Tibial artery (tissue), 4 donors: ENCODE measurements at regions not wholly inside any gene's neighbourhood (a gene's known extent, or its start where the extent isn't known, plus 50 kb on each side); places are given as distances from the start of the nearest gene placed in this dataset.
A peak's percentile ranks its signal among the peaks of the same experiment; 100 is the strongest.

ENCODE experiments used
- DNase-seq, 2 donors: peaks; one replicate each; pipeline ENCODE4 v3.0.0-alpha.2; 2019
- H3K27ac ChIP-seq, 2 donors: fragments of 200-600 bp; sonication (generic) in 1 of 2; 1 replicate in 1 of 2; 2 replicates in 1 of 2; pipeline ENCODE4 v1.5.1; 2018 to 2019; ENCODE audit warnings: mild to moderate bottlenecking in 1 of 2
- H3K27me3 ChIP-seq, 2 donors: fragments of 200-600 bp; sonication (generic) in 1 of 2; one replicate each; pipeline versions ENCODE4 v1.5.1 to v1.6.0; 2016 to 2019
- H3K36me3 ChIP-seq, 3 donors: fragments of 200-600 bp; sonication (generic) in 2 of 3; one replicate each; pipeline ENCODE4 v1.5.1; 2016 to 2019; ENCODE audit warnings: mild to moderate bottlenecking in 2 of 3
- H3K4me1 ChIP-seq, 4 donors: fragments of 200-600 bp; sonication (generic) in 2 of 4; 1 replicate in 3 of 4; 2 replicates in 1 of 4; pipeline ENCODE4 v1.5.1; 2016 to 2019
- H3K4me3 ChIP-seq, 2 donors: fragments of 200-600 bp; sonication (generic) in 1 of 2; 1 replicate in 1 of 2; 2 replicates in 1 of 2; pipeline ENCODE4 v1.5.1; 2018 to 2019; ENCODE audit warnings: mild to moderate bottlenecking in 2 of 2
- H3K9me3 ChIP-seq, 3 donors: fragments of 200-600 bp; sonication (generic) in 1 of 3; one replicate each; pipeline ENCODE4 v1.5.1; 2016 to 2019
- CTCF ChIP-seq, 2 experiments: fragments of 200-600 bp in 1 of 2; fragments of 450-650 bp in 1 of 2; IDR thresholded peaks; one replicate each; pipeline ENCODE4 v1.5.1; 2017 to 2019; ENCODE audit warnings: antibody characterized with exemption in 2 of 2, mild to moderate bottlenecking in 1 of 2, moderate library complexity in 1 of 2
- intact Hi-C: fragments of 100-400 bp; cut with DNase I; formaldehyde crosslinking; loops from one replicate; pipeline ENCODE4 v1.15.0; 2023; ENCODE audit warnings: low total_unique reads

- H3K9me3 ChIP-seq: no peaks in the 10 kb centered on the region
- H3K4me1 ChIP-seq: peaks cover 0 to 4% (median 0%) of the 10 kb centered on the region in 4 donors
- H3K36me3 ChIP-seq: peaks cover 0 to 9% (median 0%) of the 10 kb centered on the region in 3 donors
- no peak overlapping the region for H3K27ac ChIP-seq
- no peak for TF ChIP-seq CTCF (IDR thresholded peaks at IDR 0.05)
- H3K27me3 ChIP-seq: no peaks in the 10 kb centered on the region
- intact Hi-C loops: no loop called here
- DNase-seq: peak; percentile 86 to 87
- H3K4me3 ChIP-seq: no peak overlapping the region
Measured at GRCh38 chr20:19909725-19910124, 107.4 kb upstream of the NAA20 start.

GRCh38 chr20:19911810-19912382 lies 105.3 kb upstream of the NAA20 start:
- intact Hi-C loops: no loop called here
- TF ChIP-seq CTCF (IDR thresholded peaks at IDR 0.05): no peak

GRCh38 chr20:19913349-19913748 lies 103.8 kb upstream of the NAA20 start:
- no peaks in the 10 kb centered on the region for H3K27me3 ChIP-seq
- H3K36me3 ChIP-seq: no peaks in the 10 kb centered on the region
- peaks cover 0 to 4% (median 0%) of the 10 kb centered on the region in 4 donors for H3K4me1 ChIP-seq
- intact Hi-C loops: no loop called here
- no peak overlapping the region for H3K27ac ChIP-seq
- no peak for DNase-seq
- H3K4me3 ChIP-seq: no peak overlapping the region
- H3K9me3 ChIP-seq: no peaks in the 10 kb centered on the region
- no peak for TF ChIP-seq CTCF (IDR thresholded peaks at IDR 0.05)

More at GRCh38 chr20:19911810-19912382, 105.3 kb upstream of the NAA20 start:
- no peak for DNase-seq
- Histone ChIP-seq H3K27ac (no peak overlapping the region), H3K4me1 (peaks cover 0 to 4% (median 0%) of the 10 kb centered on the region in 4 donors), H3K4me3 (no peak overlapping the region), H3K9me3 (no peaks in the 10 kb centered on the region), H3K36me3 (peaks cover 0 to 9% (median 0%) of the 10 kb centered on the region in 3 donors), H3K27me3 (no peaks in the 10 kb centered on the region)

- intact Hi-C loops: no loop called here
- Histone ChIP-seq H3K4me3 (no peak overlapping the region), H3K27ac (no peak overlapping the region), H3K9me3 (no peaks in the 10 kb centered on the region), H3K4me1 (peaks cover 0 to 4% (median 0%) of the 10 kb centered on the region in 4 donors), H3K36me3 (no peaks in the 10 kb centered on the region), H3K27me3 (no peaks in the 10 kb centered on the region)
- DNase-seq: no peak
- TF ChIP-seq CTCF (IDR thresholded peaks at IDR 0.05): no peak
Measured at GRCh38 chr20:19913927-19914614, 103.1 kb upstream of the NAA20 start.

GRCh38 chr20:19915111-19915798 lies 101.9 kb upstream of the NAA20 start:
- H3K27me3 ChIP-seq: no peaks in the 10 kb centered on the region
- H3K4me1 ChIP-seq: no peaks in the 10 kb centered on the region
- no peaks in the 10 kb centered on the region for H3K9me3 ChIP-seq
- no peak for DNase-seq
- no peak overlapping the region for H3K4me3 ChIP-seq
- no peaks in the 10 kb centered on the region for H3K36me3 ChIP-seq
- TF ChIP-seq CTCF (IDR thresholded peaks at IDR 0.05): no peak
- intact Hi-C loops: no loop called here
- no peak overlapping the region for H3K27ac ChIP-seq
